HG03457 (cell line): ENCODE measurements at regions not wholly inside any gene's neighbourhood (a gene's known extent, or its start where the extent isn't known, plus 50 kb on each side); places are given as distances from the start of the nearest gene placed in this dataset.

Source experiments
- ATAC-seq: cut with Tn5 transposase; IDR thresholded peaks from one replicate; pipeline ENCODE4 v1.9.1; 2021; ENCODE audit warnings: moderate number of reproducible peaks; ENCODE audit not compliant: unreplicated experiment

DNA sequence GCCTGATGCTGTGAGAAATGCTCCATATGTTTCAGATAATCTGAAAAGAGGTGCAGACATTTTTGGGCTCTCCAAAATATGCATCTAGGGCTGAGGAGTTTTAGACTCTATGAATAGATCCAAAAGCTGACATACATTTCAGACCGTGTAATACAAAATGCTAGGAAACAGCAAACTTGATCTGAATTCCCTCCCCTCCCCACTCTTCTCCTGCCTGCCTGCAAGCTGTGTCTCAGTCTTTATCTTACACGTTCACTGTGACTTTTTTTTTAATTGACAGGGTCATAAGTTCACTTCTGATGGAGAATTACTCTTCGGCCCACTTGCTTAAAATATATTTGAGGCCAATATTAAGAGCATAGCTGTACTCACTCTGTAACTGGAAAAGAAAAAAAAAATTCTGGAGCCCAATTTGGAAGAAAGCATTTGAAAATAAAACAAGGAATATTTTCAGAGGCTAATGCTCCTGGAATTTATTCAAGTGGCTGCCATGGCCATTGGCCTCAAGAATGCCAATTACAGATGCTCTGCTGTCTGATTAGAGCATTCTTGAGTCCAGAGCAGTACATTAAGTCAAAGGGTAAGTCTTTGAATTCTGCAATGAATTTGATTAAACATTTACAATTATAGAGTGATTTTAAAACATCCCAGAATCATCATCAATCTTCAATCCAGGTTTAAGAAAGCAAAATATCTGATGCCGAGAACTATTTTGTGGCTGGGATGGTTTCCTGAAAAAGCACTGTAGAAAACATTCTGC lies 146.2 kb upstream of the SEMA6D start:
- no peak for ATAC-seq

DNA sequence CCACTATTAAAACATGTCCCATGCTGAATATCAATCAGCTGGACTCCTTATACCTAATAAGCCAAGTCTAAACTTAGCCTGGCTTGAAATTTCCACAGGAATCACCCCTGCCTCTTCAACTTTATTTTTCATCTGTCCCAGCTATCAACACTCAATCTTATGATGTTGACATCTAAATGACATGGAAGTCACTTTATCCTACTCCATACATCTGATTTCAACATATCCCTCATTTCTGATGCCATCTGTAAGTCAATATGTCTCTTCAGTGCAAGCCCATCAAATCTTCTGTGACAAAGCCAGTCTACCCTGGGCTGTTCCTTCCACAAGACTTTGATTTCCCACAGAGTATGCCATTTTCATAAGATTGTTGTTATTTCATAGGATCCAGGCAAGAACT lies 143.6 kb upstream of the SEMA6D start:
- ATAC-seq: no peak

DNA sequence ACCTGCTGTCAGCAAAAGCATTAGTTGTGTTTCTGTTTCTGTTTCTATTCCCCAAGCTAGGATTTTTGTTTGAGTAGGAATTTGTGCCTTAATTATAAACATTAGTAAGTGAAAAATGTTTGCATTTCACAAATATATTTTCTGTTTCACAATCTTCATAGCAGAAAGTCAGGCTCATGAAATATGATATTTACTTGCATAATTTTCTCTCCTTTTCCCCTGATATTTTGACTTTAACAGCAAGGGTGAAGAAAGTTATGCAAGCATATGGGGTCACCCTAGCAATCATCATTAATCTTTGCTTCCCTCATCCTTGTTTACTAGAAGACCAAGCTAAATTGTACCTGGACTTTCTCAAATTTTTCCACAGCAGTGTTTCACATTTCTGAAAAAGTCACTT lies 140.3 kb upstream of the SEMA6D start:
- no peak for ATAC-seq

DNA sequence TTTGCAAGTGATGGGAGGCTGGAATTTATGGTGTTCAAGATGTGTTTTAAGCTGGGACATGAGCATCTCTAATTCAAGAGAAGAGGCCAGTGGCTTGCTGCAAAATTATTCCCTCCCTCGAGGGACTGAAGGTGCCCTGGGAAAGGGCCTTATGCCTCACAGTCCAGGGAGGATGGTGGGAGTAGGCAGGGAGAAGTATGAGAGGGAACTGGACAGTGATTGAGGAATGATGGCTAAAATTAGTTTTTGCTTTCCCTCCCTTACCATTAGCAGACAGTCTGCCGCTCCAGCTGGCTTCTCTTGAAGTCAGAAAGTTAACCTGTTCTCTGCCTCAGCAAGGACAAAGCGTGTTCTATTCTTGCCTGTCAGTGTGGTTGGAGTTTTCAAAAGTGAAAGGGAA lies 139.8 kb upstream of the SEMA6D start:
- no peak for ATAC-seq

DNA sequence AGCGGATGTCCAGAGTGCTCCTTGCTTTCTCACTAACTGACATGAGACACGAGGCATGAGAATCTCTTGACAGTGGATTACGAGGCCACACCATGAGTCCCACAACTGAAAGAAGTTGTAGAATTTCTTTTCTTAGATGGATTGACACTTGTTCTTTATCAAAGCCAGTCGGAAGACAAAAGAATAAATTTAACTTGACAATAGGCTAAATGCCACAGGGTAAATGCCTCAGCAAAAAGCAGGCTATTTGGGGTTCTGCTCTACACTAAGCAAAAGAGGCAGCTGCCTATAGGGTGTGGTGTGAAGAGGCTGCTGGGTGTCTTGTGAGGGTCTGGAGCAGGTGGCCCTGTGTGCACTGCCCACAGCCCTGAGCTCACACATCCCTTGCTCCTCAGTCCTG lies 135.1 kb upstream of the SEMA6D start:
- no peak for ATAC-seq

DNA sequence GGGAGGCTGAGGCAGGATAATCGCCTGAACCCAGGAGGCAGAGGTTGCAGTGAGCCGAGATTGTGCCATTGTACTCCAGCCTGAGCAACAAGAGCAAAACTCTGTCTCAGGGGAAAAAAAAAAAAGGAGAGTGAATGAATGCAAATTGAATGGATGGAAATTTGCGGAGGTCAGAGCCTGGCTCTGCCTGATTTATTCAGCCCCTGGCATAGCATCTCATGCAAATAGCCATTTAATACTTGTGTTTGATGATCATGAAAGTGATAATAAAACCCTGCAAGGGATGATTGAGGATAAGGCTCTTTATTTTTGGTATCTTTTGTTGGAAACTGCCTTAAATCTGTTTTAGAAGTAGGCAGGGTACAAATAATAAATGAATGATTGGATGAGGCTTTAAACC lies 133.0 kb upstream of the SEMA6D start:
- no peak for ATAC-seq

DNA sequence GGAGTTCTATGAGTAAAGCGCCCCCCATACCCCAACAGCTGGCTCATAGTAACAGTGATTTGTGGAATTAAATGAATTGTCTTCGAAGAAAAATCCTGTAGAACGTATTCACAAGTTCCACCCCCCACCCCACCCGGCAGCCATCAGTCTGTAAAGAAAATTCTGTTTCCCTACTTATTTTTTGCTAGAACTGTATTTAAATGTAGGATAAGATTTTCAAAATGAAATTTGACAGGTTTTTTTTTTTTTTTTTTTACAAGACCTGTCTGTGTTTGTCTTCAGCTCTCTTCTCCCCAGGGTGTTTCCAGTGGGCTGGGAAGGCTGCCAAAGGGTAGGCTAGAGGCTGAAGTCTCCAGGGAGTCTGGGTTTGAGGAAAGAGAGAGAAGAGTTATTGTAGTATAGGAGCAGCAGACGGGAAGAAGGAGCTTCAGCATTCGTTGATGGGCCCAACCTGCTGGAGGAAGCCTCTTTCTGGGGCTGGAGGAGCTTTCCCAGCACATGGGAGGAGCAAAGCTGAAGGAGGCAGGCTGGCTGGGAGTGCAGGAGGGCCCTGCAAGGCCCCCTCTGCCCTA lies 130.6 kb upstream of the SEMA6D start:
- no peak for ATAC-seq

DNA sequence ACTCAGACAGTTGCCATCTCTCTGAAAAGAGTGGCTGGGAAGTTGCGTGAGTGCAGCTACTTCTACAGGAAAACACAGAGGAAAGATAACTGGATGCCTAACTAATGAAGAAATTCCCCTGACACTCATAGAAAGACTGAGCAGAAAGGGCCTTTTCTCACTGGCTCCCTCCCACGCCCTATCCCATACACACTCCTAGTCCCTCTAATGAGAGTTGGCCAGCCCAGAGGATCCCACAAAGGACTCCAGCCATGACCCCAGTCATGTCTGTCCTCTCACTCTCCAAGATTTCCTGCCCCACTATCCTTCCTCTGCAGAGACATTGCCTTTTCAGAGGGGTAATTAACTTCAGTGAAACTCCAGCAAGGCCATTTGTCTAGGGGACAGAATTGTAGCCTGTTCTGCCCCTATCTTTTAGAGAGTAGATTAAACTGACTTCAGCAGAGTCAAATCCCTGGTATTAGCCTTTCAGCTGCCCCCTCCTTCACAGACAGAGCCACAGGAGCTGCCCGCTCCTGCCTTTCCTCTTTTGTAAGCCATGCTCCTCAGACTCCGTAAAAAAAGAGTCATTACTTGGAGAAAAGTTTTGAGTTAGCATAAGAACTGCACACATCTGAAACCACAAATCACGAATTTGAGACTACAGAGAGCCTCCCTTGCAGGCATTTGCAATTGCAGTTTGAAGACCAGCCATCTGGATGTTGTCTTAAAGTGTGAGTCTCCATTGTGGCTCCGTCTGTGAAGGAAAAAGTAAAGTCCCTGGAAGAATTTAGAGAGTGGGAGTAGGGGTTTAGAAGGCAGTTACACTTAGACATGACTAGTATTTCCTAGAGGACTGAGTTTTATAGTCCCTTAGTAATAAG lies 129.1 kb upstream of the SEMA6D start:
- ATAC-seq: no peak

DNA sequence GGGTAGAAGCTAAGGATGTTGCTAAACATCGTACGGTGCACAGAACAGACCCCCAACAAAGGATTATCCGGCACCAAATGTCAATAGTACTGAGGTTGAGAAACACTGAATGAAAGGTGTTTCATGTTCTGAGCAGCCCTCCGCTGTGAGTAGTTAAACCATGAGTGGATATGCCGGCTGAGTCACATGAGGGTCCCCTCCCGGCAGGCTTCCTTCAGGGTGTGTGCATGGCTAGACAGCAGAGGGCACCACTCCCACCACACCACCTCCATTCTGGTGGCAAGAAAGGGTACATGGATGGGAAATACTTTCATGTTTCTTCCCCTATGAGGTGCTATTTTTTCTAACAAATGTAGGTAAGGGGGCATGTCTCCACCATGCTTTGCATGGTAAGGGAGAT lies 128.3 kb upstream of the SEMA6D start:
- ATAC-seq: no peak

DNA sequence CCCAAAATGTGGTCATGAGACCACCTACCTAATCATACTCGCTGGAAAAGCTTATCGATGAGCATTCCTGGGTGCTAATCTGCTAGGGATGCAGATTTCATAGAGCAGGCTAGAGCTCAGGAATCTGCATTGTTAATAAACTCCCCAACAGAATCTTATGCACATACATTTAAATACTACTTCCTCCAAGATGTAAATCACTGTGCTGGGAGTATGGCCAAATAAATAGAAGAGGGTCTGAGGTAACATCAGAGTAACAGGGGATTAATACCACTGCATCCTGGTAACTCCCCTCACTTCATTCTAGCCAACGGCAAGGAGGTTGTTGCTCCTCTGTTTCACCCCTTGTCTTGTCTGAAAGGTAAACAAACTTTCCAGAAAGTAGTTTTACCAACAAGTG lies 118.3 kb upstream of the SEMA6D start:
- no peak for ATAC-seq

DNA sequence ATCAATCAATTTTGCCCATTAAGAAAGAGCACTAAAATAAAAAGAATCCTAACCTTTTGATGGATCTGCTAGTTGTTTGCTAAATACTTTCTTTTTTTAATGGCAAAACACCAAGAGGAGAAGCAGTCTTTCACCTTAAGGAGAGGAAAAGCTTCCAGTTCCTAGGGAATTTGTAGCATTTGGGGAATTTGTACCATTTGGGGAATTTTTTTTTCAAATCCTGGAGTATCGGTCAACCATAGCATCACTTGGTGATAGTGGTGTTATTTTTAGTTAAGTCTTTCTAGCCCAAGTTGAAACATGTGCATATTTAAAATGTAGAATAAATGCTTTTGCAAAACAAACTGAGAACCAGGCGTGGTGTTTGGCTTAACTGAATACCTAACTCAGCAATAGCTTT lies 117.5 kb upstream of the SEMA6D start:
- ATAC-seq: no peak

DNA sequence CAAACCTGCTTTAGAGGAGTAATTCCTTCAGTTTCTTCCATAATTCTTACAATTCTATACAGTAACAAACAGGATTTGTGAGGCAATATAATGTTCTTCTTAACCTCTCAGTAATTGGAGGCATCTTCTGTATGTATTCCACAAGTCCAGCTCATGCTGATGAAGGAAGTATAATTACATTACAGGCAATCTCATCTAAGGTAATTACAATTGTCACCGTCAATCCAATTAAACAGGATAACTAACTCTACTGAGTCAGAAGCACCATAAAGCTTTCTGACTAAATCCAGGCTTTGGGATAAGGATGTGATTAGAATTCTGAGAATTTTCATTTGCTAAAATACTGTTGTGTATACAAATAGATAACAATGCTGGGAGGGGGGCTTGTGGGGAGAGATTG lies 115.2 kb upstream of the SEMA6D start:
- ATAC-seq: no peak

DNA sequence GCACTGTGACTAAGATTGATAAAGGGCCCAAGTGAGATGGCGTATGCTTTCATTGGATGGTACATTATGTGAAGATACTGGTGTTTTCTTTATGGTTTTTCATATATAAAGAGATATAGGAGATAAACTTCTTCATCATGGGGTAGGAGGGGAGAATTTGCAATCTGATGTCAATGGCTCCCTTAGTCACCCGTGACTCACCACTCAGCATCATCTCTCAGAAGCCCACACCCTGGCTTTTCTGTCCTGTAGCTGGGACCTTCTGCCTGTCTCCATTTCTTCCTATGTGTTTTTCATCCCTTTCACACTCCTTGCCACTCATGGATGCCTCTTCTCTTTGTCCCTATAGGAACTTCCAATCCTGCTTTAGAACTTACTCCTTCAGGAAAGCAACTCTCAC lies 114.3 kb upstream of the SEMA6D start:
- ATAC-seq: no peak

DNA sequence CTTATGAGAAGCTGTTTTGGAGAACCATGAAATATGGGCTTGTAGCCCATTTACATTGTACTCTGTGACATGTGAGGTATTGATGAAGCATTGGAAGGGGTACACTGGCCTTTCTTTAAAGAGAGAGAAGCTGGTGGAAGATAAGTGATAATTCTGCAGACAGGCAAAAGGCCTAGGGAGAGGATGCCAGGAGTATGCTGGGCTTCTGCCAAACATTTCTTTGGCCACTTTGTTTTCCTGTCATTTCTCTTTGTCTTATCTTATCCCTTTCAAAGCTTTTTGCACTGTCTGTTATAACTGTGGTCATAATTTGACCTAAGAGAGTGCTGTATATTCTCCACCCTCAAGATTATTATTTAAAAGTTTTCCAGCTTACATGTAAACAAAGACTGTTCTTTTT lies 109.6 kb upstream of the SEMA6D start:
- no peak for ATAC-seq

DNA sequence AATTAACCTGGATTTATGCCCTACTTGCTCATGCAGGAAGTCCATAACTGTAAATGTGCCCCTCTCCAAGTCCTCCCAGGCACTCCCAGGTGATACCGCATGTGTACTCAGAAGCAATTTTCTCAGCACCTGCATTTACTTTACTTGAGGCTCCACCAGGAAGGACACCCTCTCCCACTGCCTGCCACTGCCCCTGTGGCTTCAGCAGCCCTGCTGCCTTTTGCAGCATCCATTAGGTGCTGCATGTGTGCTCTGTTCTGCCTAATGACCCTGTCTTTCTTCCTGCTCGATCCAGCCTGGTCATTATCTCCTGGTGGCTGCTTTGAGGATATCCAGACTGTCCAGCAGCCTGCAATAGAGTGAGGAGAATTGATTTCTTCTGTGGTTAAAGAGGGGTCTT lies 107.6 kb upstream of the SEMA6D start:
- ATAC-seq: no peak

DNA sequence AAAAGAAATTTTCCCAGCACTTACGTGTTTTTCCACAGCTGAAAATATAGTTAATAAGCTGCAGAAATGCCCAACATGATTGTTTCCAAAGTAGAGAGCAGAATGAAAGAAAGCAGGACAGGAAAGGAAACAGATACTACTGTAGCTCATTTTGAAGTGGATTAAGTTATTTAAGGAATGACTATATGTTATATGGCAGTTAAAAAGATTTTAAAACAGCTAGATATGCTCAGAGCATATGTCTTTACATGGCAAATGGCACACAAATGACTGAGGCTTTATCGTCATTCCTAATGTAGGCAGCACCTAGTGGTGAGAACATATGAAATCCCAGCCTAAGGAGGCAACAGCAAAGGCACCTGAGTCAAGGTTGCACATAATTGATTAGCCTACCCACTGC lies 106.6 kb upstream of the SEMA6D start:
- no peak for ATAC-seq

DNA sequence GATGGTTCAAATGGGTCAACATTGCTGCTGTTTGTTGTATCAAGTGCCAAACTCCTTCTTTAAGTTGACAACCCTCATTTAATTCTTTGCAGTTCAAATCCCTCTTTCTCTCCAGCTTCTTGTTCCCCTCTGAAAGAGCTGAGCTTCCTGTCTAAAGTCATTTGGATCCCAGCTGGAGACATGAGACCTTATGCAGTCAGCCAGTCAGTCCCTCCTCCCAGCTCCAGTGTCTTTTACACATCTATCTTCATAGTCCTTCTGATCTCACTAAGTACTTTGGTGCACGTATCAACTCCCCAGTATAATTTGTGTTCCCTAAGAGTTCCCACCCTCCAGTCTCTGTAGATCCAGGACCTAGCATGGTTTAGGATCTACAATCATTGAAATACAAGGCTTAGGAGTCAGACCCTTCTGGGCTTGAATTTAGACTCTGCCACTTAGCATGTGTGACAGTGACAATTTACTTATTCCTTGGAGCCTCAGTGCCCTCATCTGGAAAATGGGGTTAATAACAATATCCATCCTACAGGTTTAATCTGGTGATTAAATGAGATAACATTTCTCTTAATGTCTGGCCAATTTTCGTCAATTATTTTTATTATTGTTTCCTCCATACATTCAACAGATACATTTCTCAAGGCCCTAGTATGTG lies 102.8 kb upstream of the SEMA6D start:
- no peak for ATAC-seq

DNA sequence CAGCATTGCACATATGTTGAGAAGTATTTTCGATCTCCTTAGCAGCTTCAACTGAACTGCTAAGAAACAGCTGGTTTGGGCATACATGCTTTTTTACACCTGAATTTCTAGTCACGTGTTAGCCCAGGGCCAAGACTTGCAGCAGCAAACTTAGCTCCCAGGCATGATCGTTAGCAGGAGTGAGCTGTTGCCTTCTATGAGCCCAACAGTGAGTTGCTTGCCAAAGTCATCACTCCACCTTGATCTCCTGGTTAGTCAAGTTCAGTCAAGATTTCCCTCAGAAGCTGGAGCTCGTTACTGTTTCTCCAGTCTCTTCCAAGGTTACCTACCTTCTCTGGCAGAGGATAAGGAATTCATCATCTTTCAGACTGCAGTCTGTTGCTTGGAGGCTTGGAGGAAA lies 100.4 kb upstream of the SEMA6D start:
- ATAC-seq: no peak

DNA sequence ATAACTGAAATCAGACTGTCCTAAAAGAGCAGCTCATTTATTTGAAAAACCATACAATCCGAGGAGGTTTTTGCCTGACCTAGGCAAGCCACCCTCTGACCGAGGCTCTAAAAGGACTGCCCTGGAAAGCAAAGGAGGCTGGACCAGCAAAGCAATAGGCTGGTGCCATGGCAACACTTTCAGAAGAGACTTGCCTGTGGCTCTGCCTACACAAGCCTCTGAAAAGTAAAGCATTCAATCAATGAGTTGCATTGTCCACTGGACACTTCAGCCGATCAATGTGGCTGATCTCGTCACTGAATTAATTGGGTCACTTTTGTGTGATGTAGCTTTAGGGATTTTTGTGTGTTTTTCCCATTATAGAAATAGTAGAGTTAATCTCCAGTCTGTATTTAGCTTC lies 99.1 kb upstream of the SEMA6D start:
- no peak for ATAC-seq

DNA sequence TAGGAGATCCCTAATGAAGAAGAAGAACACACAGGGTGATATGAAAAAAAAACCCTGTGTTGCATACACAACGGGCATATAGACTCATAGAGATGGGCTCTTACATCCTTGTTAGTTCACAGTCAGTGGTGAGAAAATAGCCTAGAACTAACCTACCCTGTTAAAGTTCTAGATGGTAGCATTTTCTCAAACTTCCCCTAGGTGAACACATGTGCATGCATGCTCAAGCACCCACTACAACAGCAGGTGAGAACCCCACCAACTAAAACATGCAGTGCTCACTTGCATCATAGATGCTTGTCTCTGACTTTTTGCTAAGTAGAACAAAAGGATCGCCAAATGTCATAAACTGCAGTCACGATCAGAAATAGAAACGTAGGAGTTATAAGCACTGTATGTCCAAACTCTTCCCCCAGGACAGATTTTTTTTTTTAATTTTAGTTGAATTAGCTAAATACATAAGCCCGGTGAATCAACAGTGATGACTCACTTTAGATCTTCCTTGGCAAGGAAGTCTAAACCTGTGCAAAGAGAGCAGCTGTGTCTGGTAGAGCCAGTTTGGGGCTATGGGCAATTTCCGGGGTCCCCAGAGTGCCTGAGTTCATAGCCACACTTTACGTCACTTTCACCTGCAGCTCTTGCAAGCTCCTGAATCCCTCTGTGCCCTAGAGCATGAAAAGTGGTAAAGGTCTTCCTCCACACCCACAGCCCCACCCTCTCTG lies 96.2 kb upstream of the SEMA6D start:
- ATAC-seq: no peak

DNA sequence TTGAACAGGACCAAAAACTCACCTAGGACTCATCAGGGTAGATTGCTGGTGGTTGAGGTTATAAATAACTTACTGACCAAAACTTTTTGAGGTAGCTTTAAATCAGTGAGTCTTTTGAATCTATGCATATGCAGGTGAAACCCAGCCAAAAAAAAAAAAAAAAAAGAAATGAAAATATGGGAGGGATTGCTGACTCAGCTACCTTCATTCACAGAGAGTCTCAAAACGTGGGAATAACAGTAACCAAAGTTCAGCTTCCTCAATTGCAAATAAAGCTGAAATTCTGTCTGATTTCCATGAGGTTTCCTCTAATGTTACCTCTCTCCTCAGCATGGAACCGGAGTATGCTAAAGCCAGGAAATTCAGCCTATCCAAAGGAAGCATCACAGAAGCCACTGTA lies 95.2 kb upstream of the SEMA6D start:
- no peak for ATAC-seq
